Osteocyte (in vitro differentiated cells): ENCODE measurements at regions not wholly inside any gene's neighbourhood (a gene's known extent, or its start where the extent isn't known, plus 50 kb on each side); places are given as distances from the start of the nearest gene placed in this dataset.

Experiments
- DNase-seq: peaks from one replicate; pipeline ENCODE4 v3.0.0; 2021; ENCODE audit warnings: mixed read lengths; ENCODE audit not compliant: unreplicated experiment; ENCODE audit errors: extremely low spot score
- H3K27ac Mint-ChIP-seq: one replicate; pipeline ENCODE4 v1.8.0; 2021; ENCODE audit warnings: mild to moderate bottlenecking, mixed read lengths; ENCODE audit not compliant: unreplicated experiment
- H3K27me3 Mint-ChIP-seq: one replicate; pipeline ENCODE4 v1.8.0; 2021; ENCODE audit warnings: mixed read lengths; ENCODE audit not compliant: unreplicated experiment
- H3K36me3 Mint-ChIP-seq: one replicate; pipeline ENCODE4 v1.8.0; 2021; ENCODE audit warnings: mixed read lengths; ENCODE audit not compliant: unreplicated experiment
- H3K4me1 Mint-ChIP-seq: one replicate; pipeline ENCODE4 v1.8.0; 2021; ENCODE audit warnings: mixed read lengths; ENCODE audit not compliant: unreplicated experiment
- H3K4me3 Mint-ChIP-seq: one replicate; pipeline ENCODE4 v1.8.0; 2021; ENCODE audit warnings: mild to moderate bottlenecking, moderate library complexity, mixed read lengths; ENCODE audit not compliant: unreplicated experiment
- H3K9me3 Mint-ChIP-seq: one replicate; pipeline ENCODE4 v1.8.0; 2021; ENCODE audit warnings: mixed read lengths; ENCODE audit not compliant: unreplicated experiment
- CTCF ChIP-seq: fragments of 200-600 bp; sonication (generic); IDR thresholded peaks from 2 replicates; pipeline ENCODE4 v1.5.0; 2021; ENCODE audit warnings: antibody characterized with exemption, mild to moderate bottlenecking, moderate library complexity

GRCh38 chr15:93587059-93587521 is 498.1 kb upstream of the RGMA start:
- H3K4me1 Mint-ChIP-seq = no peaks in the 10 kb centered on the region
- H3K9me3 Mint-ChIP-seq = no peaks in the 10 kb centered on the region
- H3K27ac Mint-ChIP-seq = no peak overlapping the region
- H3K36me3 Mint-ChIP-seq = no peaks in the 10 kb centered on the region
- no peak for TF ChIP-seq CTCF
- H3K4me3 Mint-ChIP-seq = no peak overlapping the region
- no peak for DNase-seq
- H3K27me3 Mint-ChIP-seq = peaks cover 2% of the 10 kb centered on the region

GRCh38 chr15:93585012-93585411 is 496.0 kb upstream of the RGMA start:
- DNase-seq = no peak
- no peaks in the 10 kb centered on the region for H3K4me1 Mint-ChIP-seq
- peaks cover 2% of the 10 kb centered on the region for H3K27me3 Mint-ChIP-seq
- no peak overlapping the region for H3K4me3 Mint-ChIP-seq
- no peaks in the 10 kb centered on the region for H3K9me3 Mint-ChIP-seq
- no peaks in the 10 kb centered on the region for H3K36me3 Mint-ChIP-seq
- TF ChIP-seq CTCF = no peak
- no peak overlapping the region for H3K27ac Mint-ChIP-seq

GRCh38 chr15:93583968-93584367 is 495.0 kb upstream of the RGMA start:
- Mint-ChIP-seq H3K9me3 (no peaks in the 10 kb centered on the region), H3K36me3 (no peaks in the 10 kb centered on the region), H3K4me1 (no peaks in the 10 kb centered on the region), H3K27me3 (peaks cover 2% of the 10 kb centered on the region), H3K4me3 (no peak overlapping the region), H3K27ac (no peak overlapping the region)
- TF ChIP-seq CTCF = no peak
- no peak for DNase-seq

GRCh38 chr15:93583552-93583951 is 494.5 kb upstream of the RGMA start:
- no peaks in the 10 kb centered on the region for H3K4me1 Mint-ChIP-seq
- TF ChIP-seq CTCF = no peak
- no peak overlapping the region for H3K27ac Mint-ChIP-seq
- no peaks in the 10 kb centered on the region for H3K36me3 Mint-ChIP-seq
- no peaks in the 10 kb centered on the region for H3K9me3 Mint-ChIP-seq
- H3K4me3 Mint-ChIP-seq = no peak overlapping the region
- DNase-seq = no peak
- no peaks in the 10 kb centered on the region for H3K27me3 Mint-ChIP-seq

GRCh38 chr15:93570527-93570926 is 481.5 kb upstream of the RGMA start:
- no peaks in the 10 kb centered on the region for H3K4me1 Mint-ChIP-seq
- no peak overlapping the region for H3K4me3 Mint-ChIP-seq
- H3K27ac Mint-ChIP-seq = no peak overlapping the region
- peaks cover 3% of the 10 kb centered on the region for H3K27me3 Mint-ChIP-seq
- H3K9me3 Mint-ChIP-seq = no peaks in the 10 kb centered on the region
- DNase-seq = no peak
- TF ChIP-seq CTCF = no peak
- H3K36me3 Mint-ChIP-seq = no peaks in the 10 kb centered on the region
